B cell (primary cell): ENCODE measurements at regions not wholly inside any gene's neighbourhood (a gene's known extent, or its start where the extent isn't known, plus 50 kb on each side); places are given as distances from the start of the nearest gene placed in this dataset.

Experiments used
- CTCF ChIP-seq: fragments of 200-600 bp; IDR thresholded peaks from one replicate; pipeline ENCODE4 v1.8.0; 2022; ENCODE audit warnings: antibody characterized with exemption, mild to moderate bottlenecking
- EZH2 ChIP-seq: IDR thresholded peaks from 2 replicates; pipeline ENCODE4 v1.6.1; 2012; ENCODE audit warnings: borderline replicate concordance, low read depth, mild to moderate bottlenecking, moderate library complexity, low read length; ENCODE audit not compliant: insufficient read depth, poor library complexity, severe bottlenecking

- TF ChIP-seq CTCF (no peak), EZH2 (no peak)
Observed at GRCh38 chr13:107434347-107434746, 781.0 kb downstream of the LIG4 start.
